H1 (cell line): ENCODE measurements at regions not wholly inside any gene's neighbourhood (a gene's known extent, or its start where the extent isn't known, plus 50 kb on each side); places are given as distances from the start of the nearest gene placed in this dataset.

ENCODE experiments used
- CTCF ChIA-PET: fragments of 300-600 bp; sonication (Branson Sonifier 250); formaldehyde crosslinking; loops from one replicate; lab custom pipeline; 2021; ENCODE audit not compliant: partially characterized antibody; lab: Charles Lee
- POLR2A ChIA-PET: fragments of 300-600 bp; sonication (Branson Sonifier 250); formaldehyde crosslinking; loops from one replicate; lab custom pipeline; 2021; ENCODE audit warnings: inconsistent platforms; ENCODE audit not compliant: partially characterized antibody; lab: Charles Lee
- DNase-seq, 2 experiments: peaks; one replicate each; pipeline versions ENCODE4 v3.0.0 to v3.0.0-alpha.2; 2010 to 2022; ENCODE audit warnings: low spot score in 2 of 2, low read depth in 1 of 2, mixed read lengths in 1 of 2
- FAIRE-seq: peaks from 2 replicates; lab custom pipeline; 2011; peaks lifted over from hg19 to GRCh38; lab: Jason Lieb, UNC
- H2AFZ ChIP-seq: 2 replicates; pipeline ENCODE4 v1.8.1; 2012; ENCODE audit warnings: low read length, inconsistent platforms
- H2AK5ac ChIP-seq: 2 replicates; pipeline ENCODE4 v1.6.1; 2013; ENCODE audit warnings: low read depth, low read length
- H2BK120ac ChIP-seq: replicated peaks from 2 replicates; pipeline ENCODE3; 2013; ENCODE audit warnings: low read depth, low read length, inconsistent platforms
- H2BK12ac ChIP-seq: 2 replicates; pipeline ENCODE4 v1.6.1; 2013; ENCODE audit warnings: low read depth, low read length
- H2BK15ac ChIP-seq: 2 replicates; pipeline ENCODE4 v1.6.1; 2013; ENCODE audit warnings: low read length
- H2BK20ac ChIP-seq: 2 replicates; pipeline ENCODE4 v1.6.1; 2013; ENCODE audit warnings: low read length
- H2BK5ac ChIP-seq: 2 replicates; pipeline ENCODE4 v1.6.1; 2013; ENCODE audit warnings: low read depth, low read length
- H3K14ac ChIP-seq: 2 replicates; pipeline ENCODE4 v1.6.1; 2013; ENCODE audit warnings: inconsistent platforms; ENCODE audit not compliant: insufficient read length
- H3K18ac ChIP-seq: 2 replicates; pipeline ENCODE4 v1.6.1; 2013; ENCODE audit warnings: low read length; ENCODE audit errors: extremely low read depth
- H3K23ac ChIP-seq: 2 replicates; pipeline ENCODE4 v1.6.1; 2013; ENCODE audit warnings: inconsistent platforms; ENCODE audit not compliant: insufficient read length
- H3K23me2 ChIP-seq: 2 replicates; pipeline ENCODE4 v1.6.1; 2013; ENCODE audit warnings: low read depth, low read length
- H3K27ac ChIP-seq: 2 replicates; pipeline ENCODE4 v1.6.1; 2011; ENCODE audit warnings: low read depth, low read length, inconsistent platforms
- H3K27me3 ChIP-seq, 4 experiments: replicated peaks in 1 of 4; 1 replicate in 1 of 4; 2 replicates in 3 of 4; pipeline versions ENCODE4 v1.6.1 to v1.8.1; 2011 to 2013; ENCODE audit warnings: low read length in 3 of 4, mild to moderate bottlenecking in 3 of 4, inconsistent platforms in 2 of 4, mixed read lengths in 2 of 4, moderate library complexity in 1 of 4; ENCODE audit not compliant: control insufficient read depth in 3 of 4, insufficient read depth in 3 of 4; ENCODE audit errors: extremely low read depth in 1 of 4
- H3K36me3 ChIP-seq, 4 experiments: 2 replicates each; pipeline versions ENCODE4 v1.6.1 to v1.8.1; 2011 to 2013; ENCODE audit warnings: mild to moderate bottlenecking in 4 of 4, low read length in 3 of 4, moderate library complexity in 2 of 4, control low read depth in 1 of 4, inconsistent platforms in 1 of 4; ENCODE audit not compliant: insufficient read depth in 4 of 4, control insufficient read depth in 2 of 4
- H3K4ac ChIP-seq: replicated peaks from 2 replicates; pipeline ENCODE3; 2013; ENCODE audit warnings: low read length, low read depth, mixed read lengths, inconsistent platforms; ENCODE audit not compliant: insufficient read length
- H3K4me1 ChIP-seq, 4 experiments: replicated peaks in 1 of 4; 1 replicate in 1 of 4; 2 replicates in 3 of 4; pipeline versions ENCODE4 v1.6.1 to v1.8.1; 2011 to 2013; ENCODE audit warnings: low read length in 3 of 4, inconsistent platforms in 2 of 4, mixed read lengths in 1 of 4; ENCODE audit not compliant: insufficient read depth in 4 of 4, control insufficient read depth in 3 of 4
- H3K4me2 ChIP-seq, 2 experiments: 2 replicates each; pipeline versions ENCODE4 v1.6.1 to v1.8.1; 2011 to 2013; ENCODE audit warnings: low read depth in 2 of 2, low read length in 2 of 2, control low read depth in 1 of 2, inconsistent platforms in 1 of 2, mild to moderate bottlenecking in 1 of 2; ENCODE audit not compliant: insufficient read depth in 1 of 2
- H3K4me3 ChIP-seq, 4 experiments: fragments of 200-600, 300-600 bp in 1 of 4; sonication (generic), shearing (Covaris generic), sonication (Bioruptor Twin) in 1 of 4; 2 replicates each; pipeline versions ENCODE4 v1.5.1 to v1.8.1; 2011 to 2016; ENCODE audit warnings: low read length in 4 of 4, low read depth in 3 of 4, control low read depth in 2 of 4, inconsistent platforms in 2 of 4, mild to moderate bottlenecking in 2 of 4, mixed read lengths in 1 of 4, moderate library complexity in 1 of 4; ENCODE audit not compliant: insufficient read depth in 2 of 4; ENCODE audit errors: extremely low read depth in 1 of 4
- H3K56ac ChIP-seq: replicated peaks from 2 replicates; pipeline ENCODE3; 2013; ENCODE audit warnings: low read depth, mild to moderate bottlenecking, mixed read lengths, low read length, inconsistent platforms; ENCODE audit not compliant: insufficient read length
- H3K79me1 ChIP-seq: 2 replicates; pipeline ENCODE4 v1.6.1; 2013; ENCODE audit warnings: low read depth, low read length, control low read depth
- H3K79me2 ChIP-seq, 2 experiments: 2 replicates each; pipeline versions ENCODE4 v1.6.1 to v1.8.1; 2012 to 2013; ENCODE audit warnings: low read length in 2 of 2, mild to moderate bottlenecking in 2 of 2, inconsistent platforms in 1 of 2; ENCODE audit not compliant: insufficient read depth in 2 of 2, control insufficient read depth in 1 of 2
- H3K9ac ChIP-seq, 4 experiments: replicated peaks in 1 of 4; 1 replicate in 1 of 4; 2 replicates in 3 of 4; pipeline versions ENCODE4 v1.6.1 to v1.8.1; 2011 to 2013; ENCODE audit warnings: low read depth in 3 of 4, low read length in 3 of 4, control low read depth in 2 of 4, mild to moderate bottlenecking in 2 of 4, moderate library complexity in 2 of 4, inconsistent platforms in 1 of 4; ENCODE audit errors: extremely low read depth in 1 of 4
- H3K9me3 ChIP-seq, 2 experiments: 2 replicates each; pipeline versions ENCODE4 v1.6.1 to v1.8.1; 2012 to 2013; ENCODE audit warnings: mild to moderate bottlenecking in 2 of 2, moderate library complexity in 2 of 2, control low read depth in 1 of 2, inconsistent platforms in 1 of 2, low read depth in 1 of 2, low read length in 1 of 2, mixed read lengths in 1 of 2; ENCODE audit not compliant: insufficient read depth in 2 of 2
- H4K20me1 ChIP-seq, 2 experiments: replicated peaks in 1 of 2; 2 replicates each; pipeline versions ENCODE3 to v1.8.1; 2011 to 2013; ENCODE audit warnings: inconsistent platforms in 2 of 2, low read length in 2 of 2, mild to moderate bottlenecking in 1 of 2; ENCODE audit not compliant: insufficient read depth in 2 of 2, control insufficient read depth in 1 of 2
- H4K5ac ChIP-seq: 2 replicates; pipeline ENCODE4 v1.6.1; 2013; ENCODE audit warnings: low read length, low read depth, mixed read lengths, inconsistent platforms; ENCODE audit not compliant: insufficient read length
- H4K8ac ChIP-seq: 2 replicates; pipeline ENCODE4 v1.8.0; 2013; ENCODE audit warnings: mild to moderate bottlenecking, moderate library complexity, low read length, inconsistent platforms; ENCODE audit not compliant: insufficient read depth; ENCODE audit errors: extremely low read depth
- H4K91ac ChIP-seq: replicated peaks from 2 replicates; pipeline ENCODE3; 2013; ENCODE audit warnings: low read length, mixed read lengths, inconsistent platforms; ENCODE audit not compliant: insufficient read length
- BACH1 ChIP-seq: IDR thresholded peaks from 2 replicates; pipeline ENCODE4 v1.6.1; 2012; ENCODE audit warnings: low read length, improper control_type of control experiment
- CBX5 ChIP-seq: fragments of 300-800, 300-1000 bp; sonication (generic); IDR thresholded peaks from 2 replicates; pipeline ENCODE4 v1.7.1; 2016; ENCODE audit warnings: antibody characterized with exemption, low read length, low read depth
- CTCF ChIP-seq, 3 experiments: IDR thresholded peaks; 1 replicate in 2 of 3; 2 replicates in 1 of 3; pipeline versions ENCODE4 v1.5.1 to v1.6.1; 2011; ENCODE audit warnings: low read length in 3 of 3, mild to moderate bottlenecking in 3 of 3, inconsistent platforms in 2 of 3, low read depth in 1 of 3, moderate library complexity in 1 of 3; ENCODE audit not compliant: insufficient read depth in 1 of 3; ENCODE audit errors: control extremely low read depth in 1 of 3
- HDAC2 ChIP-seq, 2 experiments: fragments of 300-600 bp in 1 of 2; sonication (generic) in 1 of 2; IDR thresholded peaks; 2 replicates each; pipeline ENCODE4 v1.6.1; 2011 to 2012; ENCODE audit warnings: low read depth in 2 of 2, low read length in 2 of 2, mild to moderate bottlenecking in 2 of 2, moderate library complexity in 2 of 2, borderline replicate concordance in 1 of 2, inconsistent platforms in 1 of 2
- HDAC6 ChIP-seq: IDR thresholded peaks from one replicate; pipeline ENCODE4 v1.7.1; 2012; ENCODE audit warnings: low read depth, mild to moderate bottlenecking, inconsistent platforms, low read length, moderate library complexity
- POLR2AphosphoS5 ChIP-seq: IDR thresholded peaks from 2 replicates; pipeline ENCODE4 v1.6.1; 2011; ENCODE audit warnings: low read depth, low read length
- TCF12 ChIP-seq: IDR thresholded peaks from 2 replicates; pipeline ENCODE4 v1.6.1; 2011; ENCODE audit warnings: low read depth, mild to moderate bottlenecking, low read length
- WGBS, 2 experiments: shearing (Covaris generic) in 1 of 2; methylation state at CpG; one replicate each; pipeline versions ENCODE4 v1.1.6 to v1.1.7; 2013 to 2015; ENCODE audit warnings: low lambda C conversion rate in 2 of 2, mixed read lengths in 2 of 2, inconsistent platforms in 1 of 2, low coverage in 1 of 2, missing lambda C conversion rate in 1 of 2; ENCODE audit not compliant: insufficient replicate concordance in 2 of 2, insufficient coverage in 1 of 2, insufficient read length in 1 of 2; ENCODE audit errors: extremely low coverage in 1 of 2, missing lambda C conversion rate in 1 of 2; 5-methylcytosine and 5-hydroxymethylcytosine counted together
- TF ChIP-seq, protein P1 (sequence below): IDR thresholded peaks from 2 replicates; pipeline ENCODE4 v1.6.1; 2011; ENCODE audit warnings: low read depth, mild to moderate bottlenecking, low read length; ENCODE audit not compliant: insufficient read depth

- Histone ChIP-seq H3K4ac (no peak overlapping the region), H3K18ac (no peak overlapping the region), H3K9ac (no peak overlapping the region), H2AK5ac (no peak overlapping the region), H4K5ac (no peak overlapping the region), H3K9me3 (peaks cover 3 to 7% of the 10 kb centered on the region in 2 experiments; a peak in 3 of 4 replicates), H3K23ac (no peak overlapping the region), H3K27ac (no peak overlapping the region), H3K14ac (no peak overlapping the region), H3K23me2 (no peaks in the 10 kb centered on the region), H3K56ac (no peak overlapping the region), H2BK12ac (no peak overlapping the region), H3K79me2 (no peaks in the 10 kb centered on the region), H3K4me2 (no peak overlapping the region), H3K4me3 (no peak overlapping the region), H4K8ac (no peak overlapping the region), H3K4me1 (no peaks in the 10 kb centered on the region), H2BK20ac (no peak overlapping the region), H2BK120ac (no peak overlapping the region), H4K91ac (no peak overlapping the region), H3K79me1 (no peaks in the 10 kb centered on the region), H2AFZ (0 out of 2 replicates have a peak overlapping the region, but pooled peaks have one; percentile 76), H2BK5ac (no peak overlapping the region), H4K20me1 (no peaks in the 10 kb centered on the region), H3K27me3 (no peaks in the 10 kb centered on the region), H3K36me3 (no peaks in the 10 kb centered on the region), H2BK15ac (no peak overlapping the region)
- CTCF ChIA-PET, result no interaction called here
- POLR2A ChIA-PET, result interaction anchor here (1.6 kb wide), 1 partner anchor 12 kb away, joined by 5 read pairs; no protein-coding TSS in a partner anchor
- FAIRE-seq (no peak), DNase-seq (no peak)
- whole genome bisulfite sequencing, 2 experiments, result 90% methylated on average over 3 of the region's 3 CpGs; no CpG with 5 or more reads in 1 of the 2 experiments
- TF ChIP-seq TCF12 (no peak), BACH1 (no peak), HDAC6 (no peak), POLR2AphosphoS5 (no peak), CBX5 (no peak), HDAC2 (IDR thresholded peaks at IDR 0.05; ENCODE audit: borderline replicate concordance in 1 of 2, low read depth in 2 of 2, low read length in 2 of 2) (no peak), CTCF (IDR thresholded peaks at IDR 0.05; ENCODE audit: control extremely low read depth in 1 of 3, insufficient read depth in 1 of 3, low read depth in 1 of 3, low read length in 3 of 3) (no peak)
- TF ChIP-seq, protein P1, sequence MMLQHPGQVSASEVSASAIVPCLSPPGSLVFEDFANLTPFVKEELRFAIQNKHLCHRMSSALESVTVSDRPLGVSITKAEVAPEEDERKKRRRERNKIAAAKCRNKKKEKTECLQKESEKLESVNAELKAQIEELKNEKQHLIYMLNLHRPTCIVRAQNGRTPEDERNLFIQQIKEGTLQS, result no peak
These were observed 56.3 kb upstream of the ATXN1 start for GRCh38 chr6:16817594-16817993.
